NB4 (cell line): ENCODE measurements at regions not wholly inside any gene's neighbourhood (a gene's known extent, or its start where the extent isn't known, plus 50 kb on each side); places are given as distances from the start of the nearest gene placed in this dataset.

Experiments
- DNase-seq: peaks from one replicate; pipeline ENCODE4 v3.0.0; 2010; ENCODE audit warnings: low read depth
- H3K4me3 ChIP-seq: one replicate; pipeline ENCODE4 v1.5.1; 2011; ENCODE audit warnings: mild to moderate bottlenecking, low read depth, low read length, moderate library complexity
- CTCF ChIP-seq: IDR thresholded peaks from one replicate; pipeline ENCODE4 v1.5.1; 2012; ENCODE audit warnings: low read depth, low read length
- MAX ChIP-seq: IDR thresholded peaks from 2 replicates; pipeline ENCODE4 v1.6.1; 2011; ENCODE audit warnings: low read depth, low read length
- MYC ChIP-seq: IDR thresholded peaks from 2 replicates; pipeline ENCODE4 v1.6.1; 2011; ENCODE audit warnings: low read depth, low read length
- POLR2A ChIP-seq: IDR thresholded peaks from 2 replicates; pipeline ENCODE4 v1.6.1; 2011; ENCODE audit warnings: mild to moderate bottlenecking; ENCODE audit not compliant: insufficient read length; ENCODE audit errors: extremely low read depth

GRCh38 chr20:54355631-54356280 is 119.6 kb upstream of the DOK5 start:
- TF ChIP-seq MAX (no peak), POLR2A (no peak), CTCF (no peak), MYC (no peak)
- no peak for DNase-seq
- H3K4me3 ChIP-seq = no peak overlapping the region

- no peak overlapping the region for H3K4me3 ChIP-seq
- DNase-seq = no peak
- TF ChIP-seq MYC (no peak), MAX (no peak), POLR2A (no peak), CTCF (no peak)
Observed at GRCh38 chr20:54356801-54357200, 118.6 kb upstream of the DOK5 start.

DNA sequence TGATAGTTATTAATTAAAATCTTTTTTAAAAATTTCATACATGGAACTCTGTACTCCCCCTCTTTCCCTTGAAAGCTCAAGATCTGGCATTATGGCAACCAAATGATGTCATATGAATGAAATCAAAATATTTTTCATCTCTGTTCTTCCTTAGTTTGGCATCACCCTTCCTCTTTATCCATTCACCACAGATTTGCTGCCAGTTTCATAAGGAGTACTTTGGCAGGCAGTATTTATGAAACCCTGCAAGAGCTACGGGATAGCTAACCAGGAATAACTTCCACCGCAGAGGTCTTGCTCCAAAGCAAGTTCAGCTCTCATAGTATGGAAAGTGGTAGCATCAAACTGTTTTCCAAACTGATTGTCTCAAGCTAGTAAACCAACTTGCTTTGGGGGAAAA is 113.9 kb upstream of the DOK5 start:
- no peak for DNase-seq
- TF ChIP-seq CTCF = no peak
- no peak for TF ChIP-seq MAX
- no peak for TF ChIP-seq MYC
- no peak for TF ChIP-seq POLR2A
- H3K4me3 ChIP-seq = no peak overlapping the region

DNA sequence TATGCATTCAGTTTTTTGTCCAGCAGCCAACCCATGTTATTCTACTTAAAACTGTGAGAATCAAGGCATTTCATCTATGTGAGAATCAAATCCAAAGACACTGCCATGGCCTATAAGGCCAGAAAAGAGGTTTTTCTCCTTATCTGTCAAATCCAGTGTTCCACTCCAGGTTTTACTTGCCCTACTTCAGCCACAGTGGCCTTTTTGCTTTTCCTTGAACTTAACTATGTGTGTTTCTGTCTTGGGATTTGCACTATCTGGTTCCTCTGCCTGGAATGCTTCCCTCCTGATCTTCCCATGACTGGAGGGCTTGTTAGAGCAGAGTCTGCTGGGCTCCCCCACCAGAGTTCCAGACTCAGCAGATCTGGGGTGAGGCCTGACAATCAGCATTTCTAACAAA is 113.1 kb upstream of the DOK5 start:
- no peak for DNase-seq
- no peak for TF ChIP-seq MYC
- no peak for TF ChIP-seq MAX
- no peak for TF ChIP-seq CTCF
- H3K4me3 ChIP-seq = no peak overlapping the region

DNA sequence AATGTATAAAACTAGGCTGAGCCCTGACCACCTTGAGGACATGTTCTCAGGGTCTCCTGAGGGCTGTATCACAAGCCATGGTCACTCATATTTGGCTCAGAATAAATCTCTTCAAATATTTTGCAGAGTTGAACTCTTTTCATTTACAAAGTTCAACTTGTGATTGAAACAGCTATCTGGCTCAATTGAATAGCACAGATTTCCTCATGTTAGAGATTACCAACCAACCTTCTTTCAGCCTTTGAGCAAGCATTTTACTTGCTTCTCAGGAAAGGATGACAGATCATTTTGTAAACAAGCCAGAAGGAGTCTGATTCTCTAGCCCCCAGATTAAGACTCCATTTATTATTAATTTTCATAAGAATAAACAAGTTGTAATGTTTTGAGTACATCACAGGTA is 111.0 kb upstream of the DOK5 start:
- no peak overlapping the region for H3K4me3 ChIP-seq
- no peak for TF ChIP-seq MAX
- no peak for TF ChIP-seq CTCF
- no peak for TF ChIP-seq POLR2A
- TF ChIP-seq MYC = no peak
- DNase-seq = no peak
